NCI-H2227 treated with DMSO at 0.1 percent for 48 hours (cell line): ENCODE measurements at regions not wholly inside any gene's neighbourhood (a gene's known extent, or its start where the extent isn't known, plus 50 kb on each side); places are given as distances from the start of the nearest gene placed in this dataset.

Experiments
- DNase-seq: peaks from one replicate; lab custom pipeline; 2025; lab: John Stamatoyannopoulos, UW

DNA sequence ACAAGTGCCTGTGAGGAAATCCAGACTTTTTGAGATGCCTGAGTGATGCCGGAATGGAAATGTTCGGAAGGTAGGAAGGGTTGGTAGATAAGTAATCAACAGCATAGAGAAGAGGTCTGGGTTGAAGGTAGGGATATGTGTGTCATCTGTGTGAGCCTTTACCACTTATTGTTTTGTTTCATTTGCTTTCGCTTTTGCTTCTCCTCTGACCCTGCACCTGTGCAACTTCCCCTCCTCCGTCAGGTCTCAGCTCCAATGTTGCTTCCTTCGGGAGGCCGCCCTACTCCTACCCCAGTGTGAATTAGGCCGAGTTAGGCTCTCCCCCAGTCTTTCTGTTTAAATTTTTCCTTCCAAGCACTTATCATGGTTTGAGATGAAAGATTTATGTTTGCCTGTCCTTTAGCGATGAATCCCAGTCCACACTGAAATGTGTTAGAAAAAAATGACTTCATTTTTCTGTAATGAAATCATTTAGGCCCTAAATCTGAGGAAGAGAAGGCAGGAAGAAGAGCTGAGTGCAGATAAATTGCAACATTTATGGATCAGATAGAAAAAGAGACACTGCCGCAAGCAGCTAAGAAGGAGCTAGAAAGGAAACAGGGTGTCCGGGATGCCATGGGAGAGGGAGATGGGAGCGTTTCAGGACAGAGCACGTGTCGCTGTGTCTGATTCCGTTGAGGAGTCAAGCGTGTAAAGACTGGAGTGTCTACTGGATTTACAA, 139.6 kb upstream of the PELI1 start:
- DNase-seq, result no peak

GRCh38 chr2:64284751-64285150, 140.5 kb upstream of the PELI1 start:
- DNase-seq, result no peak

DNA sequence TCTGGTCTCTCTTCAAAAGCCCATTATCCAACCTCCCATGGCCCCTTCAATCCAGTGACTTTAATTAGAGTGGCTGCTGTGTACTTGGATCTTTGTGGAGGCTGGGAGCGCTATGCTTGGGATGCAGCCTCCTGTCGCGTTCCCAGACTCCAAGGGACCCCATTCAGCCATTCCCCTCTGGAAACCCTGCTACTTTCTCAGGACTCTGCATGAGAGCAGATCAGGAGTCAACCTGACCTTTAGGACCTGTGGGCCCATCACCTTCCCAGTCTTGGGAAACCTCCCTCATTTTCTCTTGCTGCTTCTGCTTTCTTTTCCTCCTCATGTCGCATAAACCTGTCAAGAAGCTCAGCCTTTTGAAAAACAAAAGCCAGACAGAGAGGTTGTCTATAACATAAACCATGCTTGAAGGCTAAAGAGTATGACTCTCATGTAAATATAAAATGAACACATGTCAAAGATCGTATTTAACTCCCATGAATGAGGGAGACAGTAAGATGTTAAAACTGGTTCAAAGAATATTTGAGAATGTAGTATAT, 143.1 kb upstream of the PELI1 start:
- no peak for DNase-seq

GRCh38 chr2:64288321-64289193, 144.3 kb upstream of the PELI1 start:
- no peak for DNase-seq

- DNase-seq, result no peak
These were observed 145.0 kb upstream of the PELI1 start for GRCh38 chr2:64289251-64289650.

DNA sequence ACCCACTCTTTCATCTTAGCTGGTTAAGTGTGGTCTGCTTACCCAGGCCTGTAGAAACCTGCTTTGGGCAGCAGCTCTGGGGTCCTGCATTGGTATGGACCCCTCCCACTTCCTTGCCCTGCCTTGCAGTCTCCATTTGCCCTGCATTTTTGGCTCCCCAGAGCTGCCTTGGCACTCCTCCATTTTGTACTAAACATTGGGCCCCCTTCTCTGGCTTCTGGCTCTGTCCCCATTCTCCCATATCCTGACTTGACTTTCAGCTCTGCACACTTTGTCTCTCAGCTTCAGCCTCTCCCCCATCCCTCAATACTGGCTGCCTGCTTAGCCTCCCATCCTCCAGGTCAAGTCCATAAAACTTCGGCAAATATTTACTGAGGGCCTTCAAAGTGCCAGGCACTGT, 145.5 kb upstream of the PELI1 start:
- DNase-seq, result no peak

- DNase-seq, result no peak
These were observed 147.0 kb upstream of the PELI1 start for GRCh38 chr2:64291181-64291580.

DNA sequence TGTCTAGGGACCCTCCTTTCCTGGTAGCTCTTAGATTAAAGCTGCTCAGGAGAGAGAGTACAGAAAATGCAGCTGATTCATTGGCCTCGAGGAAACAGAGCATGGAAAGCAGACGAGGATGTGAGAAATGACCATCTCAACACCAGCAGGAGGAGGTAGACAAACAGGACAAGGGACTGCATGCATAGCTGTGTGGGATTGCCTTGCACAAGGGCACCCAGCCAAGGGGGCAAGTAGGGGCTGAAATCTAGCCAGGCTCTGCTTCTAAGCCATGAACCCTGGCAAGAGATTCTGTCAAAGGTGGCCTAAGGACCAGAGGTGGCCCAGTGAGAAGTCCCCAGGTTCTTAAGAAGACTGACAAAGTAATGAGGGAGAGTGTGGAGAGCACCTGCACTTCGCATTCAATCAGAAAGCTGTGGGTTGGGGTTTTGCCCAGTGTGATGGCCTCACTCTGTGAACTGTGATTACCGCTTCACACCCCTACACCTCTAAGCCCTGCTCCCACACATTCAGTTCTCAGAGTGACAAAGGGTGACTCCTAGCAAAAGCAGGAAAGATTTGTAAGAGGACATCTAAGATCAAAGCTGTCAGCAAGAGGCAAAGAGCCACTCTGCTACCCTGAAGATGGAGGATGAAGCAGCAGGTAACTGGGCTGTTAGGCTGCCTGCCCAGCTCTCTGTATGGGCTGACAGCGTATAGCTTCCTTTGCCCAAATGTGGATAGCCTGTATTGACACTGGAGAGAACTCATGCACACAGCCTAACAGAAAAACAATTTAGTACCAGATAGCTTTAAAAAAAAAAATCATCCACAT, 151.3 kb upstream of the PELI1 start:
- no peak for DNase-seq

- no peak for DNase-seq
These were observed 151.9 kb upstream of the PELI1 start for GRCh38 chr2:64296140-64296480.

DNA sequence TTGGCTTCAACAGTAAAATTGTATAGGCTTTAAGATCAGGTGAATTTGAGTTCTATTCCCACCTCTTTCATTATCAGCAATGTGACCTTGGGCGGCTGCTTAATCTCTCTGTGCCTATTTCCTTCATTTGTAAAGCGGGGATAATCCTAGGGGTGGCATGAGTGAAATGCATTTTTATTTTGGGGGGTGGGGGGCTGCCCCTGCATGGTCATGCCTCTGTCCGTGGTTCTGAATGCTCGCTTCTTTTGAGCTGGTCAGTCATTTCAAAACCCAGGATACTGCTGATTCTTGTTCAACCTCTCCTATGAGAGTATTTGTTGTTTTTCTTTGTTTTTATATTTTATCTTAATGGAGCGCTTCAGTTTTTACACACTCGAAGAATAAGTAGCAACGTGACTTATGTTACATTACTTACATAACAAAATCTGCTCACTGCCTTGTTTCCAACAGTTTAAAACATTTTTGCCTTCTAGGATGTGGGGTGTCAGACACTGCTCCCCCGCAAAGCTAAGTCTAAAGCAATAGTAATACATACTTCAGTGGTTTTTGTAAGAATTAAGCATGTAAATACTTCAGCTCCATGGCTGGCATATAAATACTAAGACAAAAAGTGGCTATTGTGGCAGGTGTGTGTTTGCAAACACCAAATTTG, 152.6 kb upstream of the PELI1 start:
- no peak for DNase-seq

- no peak for DNase-seq
These were observed 153.9 kb upstream of the PELI1 start for GRCh38 chr2:64298161-64298560.

DNA sequence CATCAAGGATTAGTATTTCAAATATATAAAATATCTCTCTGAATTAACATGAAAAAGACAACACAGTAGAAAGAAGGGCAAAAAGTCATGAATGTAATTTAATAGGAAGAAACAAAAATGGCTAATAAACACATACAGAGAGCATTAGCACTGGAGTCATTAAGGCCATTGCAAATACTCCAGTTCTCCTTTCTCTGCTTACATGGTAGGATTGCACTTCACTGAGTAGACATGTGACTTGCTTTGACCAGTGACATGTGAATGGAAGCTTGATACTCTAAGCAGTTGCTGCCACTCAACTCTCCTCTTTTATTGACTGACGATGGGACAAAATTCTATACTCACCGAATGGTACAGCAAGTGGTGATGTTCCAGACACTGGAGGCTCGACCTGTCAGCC, 153.9 kb upstream of the LGALSL start:
- DNase-seq, result no peak

DNA sequence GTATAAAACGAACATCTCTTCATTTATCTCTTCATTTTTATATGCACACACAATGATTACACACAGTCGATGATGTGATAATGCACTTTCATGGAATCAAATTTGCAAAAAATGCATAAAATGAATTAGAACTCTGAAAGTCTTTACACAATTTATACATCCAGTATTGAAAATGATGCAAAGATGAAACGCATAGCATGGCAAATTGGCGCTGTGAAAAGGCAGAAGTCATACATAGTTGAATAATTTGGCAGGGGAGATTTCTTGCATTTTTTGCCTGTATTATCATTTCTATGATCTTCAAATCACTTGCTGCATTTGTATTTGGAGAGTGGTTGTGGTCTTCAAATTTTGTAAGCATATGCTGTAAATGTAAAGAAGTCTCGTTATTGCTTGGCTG, 150.7 kb upstream of the LGALSL start:
- no peak for DNase-seq

DNA sequence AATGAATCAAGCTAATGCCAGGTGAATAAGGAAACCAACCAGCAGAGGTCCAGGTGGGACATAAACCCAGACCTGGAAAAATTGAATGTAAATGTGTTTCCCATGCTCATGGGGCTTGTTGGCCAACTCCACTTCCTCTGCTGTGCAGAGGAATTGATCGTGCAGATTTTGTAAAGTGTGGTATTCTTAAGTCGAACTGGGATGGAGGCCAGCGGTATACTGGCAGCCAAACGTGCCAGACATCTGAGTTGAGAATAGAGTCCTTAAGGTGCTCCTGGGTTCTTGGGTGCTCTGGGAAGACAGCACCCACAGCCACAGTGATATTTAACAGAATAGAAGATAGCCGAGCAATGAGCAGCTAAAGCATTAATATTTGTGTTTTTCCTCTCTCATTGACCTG, 146.5 kb upstream of the LGALSL start:
- no peak for DNase-seq

- peak; percentile 18 for DNase-seq
These were observed 142.6 kb upstream of the LGALSL start for GRCh38 chr2:64311191-64311910.

GRCh38 chr2:64311948-64312621, 141.9 kb upstream of the LGALSL start:
- peak; percentile 67 for DNase-seq

DNA sequence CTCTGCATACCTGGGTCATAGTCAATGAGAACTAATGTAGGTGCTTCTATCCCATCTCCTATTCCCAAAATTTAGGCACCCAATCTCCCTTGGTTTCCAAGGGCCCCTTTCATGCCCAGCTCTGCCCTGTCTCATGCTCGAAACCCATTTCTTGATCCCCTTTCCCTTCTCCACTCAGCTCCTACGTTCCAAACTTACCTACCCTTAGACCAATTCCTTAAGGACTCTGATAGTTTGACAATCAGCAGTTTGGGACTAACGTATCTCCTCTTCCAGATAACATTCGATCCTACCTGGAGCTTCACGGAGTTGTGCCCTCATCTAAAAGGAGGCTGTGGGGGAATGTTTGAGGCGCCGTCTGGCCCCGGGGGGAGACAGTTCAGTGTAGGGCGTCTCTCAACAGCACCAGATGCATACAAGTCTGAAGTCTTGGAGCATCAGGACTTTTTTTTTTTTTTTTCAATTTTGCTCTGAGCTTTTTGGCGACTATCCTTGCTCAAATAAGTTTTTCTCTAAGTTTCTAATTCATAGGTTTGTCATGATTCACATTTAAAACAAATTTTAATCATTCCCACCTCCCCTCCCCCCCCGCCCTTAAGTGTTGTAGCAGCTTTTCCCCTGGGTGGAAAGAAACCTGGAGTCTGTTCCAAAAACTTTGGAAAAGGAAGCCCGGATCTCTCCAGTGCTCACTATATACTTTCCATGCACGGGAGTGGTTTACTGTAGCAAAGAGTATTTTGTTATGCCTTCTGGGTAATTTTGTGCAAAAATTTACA, 141.2 kb upstream of the LGALSL start:
- no peak for DNase-seq

DNA sequence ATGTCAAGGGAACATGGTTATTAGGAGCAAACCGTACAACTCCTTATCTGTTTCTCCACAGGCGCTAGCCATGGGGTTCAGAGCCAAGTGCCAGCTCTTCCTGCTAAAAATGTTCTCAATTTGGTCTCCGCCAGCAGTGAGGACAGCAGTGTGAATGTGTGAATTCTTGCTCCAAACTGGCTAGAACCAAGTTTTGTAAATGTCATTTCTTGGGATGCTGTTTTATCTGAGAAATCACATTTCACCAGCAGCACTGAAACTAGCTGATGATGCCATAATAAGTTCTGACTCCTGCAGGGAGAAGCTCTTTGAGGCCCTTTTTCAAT, 140.6 kb upstream of the LGALSL start:
- DNase-seq, result no peak

DNA sequence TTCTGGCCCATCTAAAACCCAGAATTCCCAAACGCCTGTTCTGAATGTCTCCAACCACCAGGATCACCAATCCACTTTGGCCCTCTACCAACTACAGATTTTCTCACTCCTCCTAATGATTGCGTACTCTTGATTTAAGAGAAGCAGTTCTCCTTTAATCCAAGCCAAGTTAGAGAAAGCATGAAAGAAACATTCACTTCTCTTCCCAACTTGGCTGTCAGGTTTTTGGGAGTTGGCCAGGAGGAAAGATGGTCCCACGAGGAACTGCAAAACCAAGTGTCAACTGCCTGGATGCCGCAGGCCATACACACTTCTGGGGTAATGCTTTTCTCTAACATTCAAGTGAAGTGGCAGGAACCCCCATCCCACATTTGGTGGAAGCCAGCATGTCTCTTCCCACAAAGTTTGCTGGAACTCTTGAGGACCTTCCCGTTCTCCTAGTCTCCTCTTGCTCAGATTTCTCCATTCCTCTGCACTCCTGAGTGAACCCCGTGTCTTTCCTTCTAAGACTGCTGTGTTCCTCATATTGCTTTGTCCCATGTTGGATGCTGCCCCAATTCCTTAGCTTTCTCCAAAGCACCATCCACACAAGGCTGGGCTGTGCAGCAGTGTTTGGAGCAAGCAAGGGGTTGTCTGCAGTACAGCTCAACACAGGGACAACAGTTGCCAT, 138.5 kb upstream of the LGALSL start:
- DNase-seq, result no peak
